ENCODE measurements at regions not wholly inside any gene's neighbourhood (a gene's known extent, or its start where the extent isn't known, plus 50 kb on each side); places are given as distances from the start of the nearest gene placed in this dataset.
"Not testable (repeated sequence)": the region's sequence is repeated elsewhere in the genome, so short reads cannot be mapped to it uniquely, and the experiment has no call there.

DNA sequence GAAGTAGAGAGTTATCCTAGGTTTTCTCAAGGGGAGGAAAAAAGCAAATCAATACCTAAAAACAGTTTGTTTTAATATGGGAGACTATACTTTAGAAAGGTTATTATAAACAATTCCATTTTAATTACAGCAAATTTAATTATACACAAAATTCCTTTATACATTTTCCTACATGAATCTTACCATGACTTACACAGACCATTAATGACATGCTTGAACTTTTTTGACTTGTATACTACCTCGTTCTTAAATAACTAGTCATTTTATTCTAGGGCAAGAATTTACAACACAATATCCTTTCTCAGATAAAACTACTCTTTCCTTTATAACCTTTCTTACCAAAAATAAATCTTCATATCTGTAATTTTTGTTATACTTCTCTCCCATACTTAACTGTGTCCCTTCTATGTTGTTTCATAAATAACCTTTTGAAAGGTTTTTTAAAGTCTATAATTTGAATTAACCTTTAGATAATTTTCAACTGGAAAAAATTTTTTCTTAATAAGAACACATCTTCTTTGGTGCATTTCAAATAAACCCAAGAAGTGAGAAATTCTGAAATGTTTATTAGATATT lies 729.4 kb downstream of the TENT5A start:
- no peak overlapping the region for H3K27ac Mint-ChIP-seq
- intact Hi-C loops (cut with micrococcal nuclease): no loop called here
- H3K4me3 Mint-ChIP-seq: no peak overlapping the region
- H3K36me3 Mint-ChIP-seq: no peaks in the 10 kb centered on the region
- H3K9me3 Mint-ChIP-seq: peaks cover 8% of the 10 kb centered on the region
- DNase-seq: no peak
- POLR2A ChIA-PET: no interaction called here
- CTCF ChIA-PET: no interaction called here
- H3K27me3 Mint-ChIP-seq: no peaks in the 10 kb centered on the region
- H3K4me1 Mint-ChIP-seq (ENCODE audit: low read depth): no peaks in the 10 kb centered on the region

- H3K9me3 Mint-ChIP-seq; H3K4me3 Mint-ChIP-seq; intact Hi-C loops (cut with micrococcal nuclease); H3K27me3 Mint-ChIP-seq; POLR2A ChIA-PET; H3K36me3 Mint-ChIP-seq; CTCF ChIA-PET; DNase-seq; H3K4me1 Mint-ChIP-seq (ENCODE audit: low read depth); H3K27ac Mint-ChIP-seq: not testable (repeated sequence)
These were observed 734.9 kb downstream of the TENT5A start for GRCh38 chr6:81017586-81017985.

GRCh38 chr6:81003894-81004293 lies 748.6 kb downstream of the TENT5A start:
- Mint-ChIP-seq H3K4me3 (no peak overlapping the region), H3K9me3 (peaks cover 10% of the 10 kb centered on the region), H3K36me3 (no peaks in the 10 kb centered on the region), H3K4me1 (ENCODE audit: low read depth) (no peaks in the 10 kb centered on the region), H3K27me3 (no peaks in the 10 kb centered on the region), H3K27ac (no peak overlapping the region)
- CTCF ChIA-PET: no interaction called here
- intact Hi-C loops (cut with micrococcal nuclease): no loop called here
- DNase-seq: no peak
- POLR2A ChIA-PET: no interaction called here

GRCh38 chr6:81003156-81003555 lies 749.3 kb downstream of the TENT5A start:
- intact Hi-C loops (cut with micrococcal nuclease): no loop called here
- peaks cover 10% of the 10 kb centered on the region for H3K9me3 Mint-ChIP-seq
- no peaks in the 10 kb centered on the region for H3K27me3 Mint-ChIP-seq
- DNase-seq: no peak
- no peaks in the 10 kb centered on the region for H3K36me3 Mint-ChIP-seq
- H3K27ac Mint-ChIP-seq: no peak overlapping the region
- no peak overlapping the region for H3K4me3 Mint-ChIP-seq
- H3K4me1 Mint-ChIP-seq (ENCODE audit: low read depth): no peaks in the 10 kb centered on the region
- POLR2A ChIA-PET: no interaction called here
- CTCF ChIA-PET: no interaction called here

DNA sequence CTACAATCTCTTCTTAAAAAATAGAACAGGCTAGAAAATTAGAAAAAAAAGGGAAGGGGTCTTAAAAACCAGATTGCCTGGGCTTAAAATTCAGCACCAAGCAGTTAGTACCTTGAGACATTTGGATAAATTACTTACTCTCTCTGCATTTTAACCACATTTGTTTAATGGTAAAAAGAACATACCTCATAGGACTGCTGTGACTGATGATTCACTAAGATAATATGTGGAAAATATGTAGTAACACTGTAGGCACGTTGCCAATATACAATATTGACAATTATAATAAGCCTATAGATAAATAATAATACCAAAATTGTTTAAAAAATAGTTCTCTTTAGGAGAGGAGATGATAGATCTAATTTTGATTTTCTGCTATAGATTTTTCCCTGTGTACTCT lies 750.4 kb downstream of the TENT5A start:
- no peak for DNase-seq
- Mint-ChIP-seq H3K36me3 (no peaks in the 10 kb centered on the region), H3K27me3 (no peaks in the 10 kb centered on the region), H3K27ac (no peak overlapping the region), H3K4me3 (no peak overlapping the region), H3K9me3 (peaks cover 9% of the 10 kb centered on the region), H3K4me1 (ENCODE audit: low read depth) (no peaks in the 10 kb centered on the region)
- ChIA-PET CTCF (no interaction called here), POLR2A (no interaction called here)
- intact Hi-C loops (cut with micrococcal nuclease): no loop called here

DNA sequence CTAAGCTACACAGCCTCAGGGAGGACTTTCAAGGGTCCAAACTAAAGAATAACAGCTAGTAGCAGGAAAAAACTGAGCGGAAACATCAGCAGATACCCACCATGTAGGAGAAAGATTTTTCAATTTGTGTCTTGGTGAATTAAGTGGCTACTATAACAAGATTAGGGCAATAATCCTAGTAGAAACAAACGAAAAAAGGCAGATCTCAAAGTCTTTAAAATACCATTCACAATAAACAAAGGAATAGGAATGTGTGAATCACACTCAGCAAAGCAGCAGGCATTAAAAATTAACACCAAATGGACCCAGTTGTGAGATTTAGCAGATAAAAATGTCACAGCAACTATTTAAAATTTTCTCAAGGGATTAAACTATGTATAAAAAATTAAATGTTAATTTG lies 761.2 kb downstream of the TENT5A start:
- CTCF ChIA-PET: no interaction called here
- H3K36me3 Mint-ChIP-seq: no peaks in the 10 kb centered on the region
- peaks cover 10% of the 10 kb centered on the region for H3K9me3 Mint-ChIP-seq
- DNase-seq: no peak
- H3K4me3 Mint-ChIP-seq: no peak overlapping the region
- no peaks in the 10 kb centered on the region for H3K4me1 Mint-ChIP-seq (ENCODE audit: low read depth)
- POLR2A ChIA-PET: no interaction called here
- H3K27me3 Mint-ChIP-seq: no peaks in the 10 kb centered on the region
- H3K27ac Mint-ChIP-seq: no peak overlapping the region
- intact Hi-C loops (cut with micrococcal nuclease): no loop called here

GRCh38 chr6:80988892-80989291 lies 763.6 kb downstream of the TENT5A start:
- POLR2A ChIA-PET: no interaction called here
- DNase-seq: no peak
- CTCF ChIA-PET: no interaction called here

GRCh38 chr6:80988286-80988685 lies 764.2 kb downstream of the TENT5A start:
- Mint-ChIP-seq H3K9me3 (peaks cover 9% of the 10 kb centered on the region), H3K4me3 (no peak overlapping the region), H3K36me3 (no peaks in the 10 kb centered on the region), H3K27me3 (no peaks in the 10 kb centered on the region), H3K4me1 (ENCODE audit: low read depth) (no peaks in the 10 kb centered on the region), H3K27ac (no peak overlapping the region)
- POLR2A ChIA-PET: no interaction called here
- intact Hi-C loops (cut with micrococcal nuclease): no loop called here
- DNase-seq: no peak
- CTCF ChIA-PET: no interaction called here

More at GRCh38 chr6:80988892-80989291, 763.6 kb downstream of the TENT5A start:
- Mint-ChIP-seq H3K9me3 (peaks cover 7% of the 10 kb centered on the region), H3K27ac (no peak overlapping the region), H3K27me3 (no peaks in the 10 kb centered on the region), H3K4me1 (ENCODE audit: low read depth) (no peaks in the 10 kb centered on the region), H3K36me3 (no peaks in the 10 kb centered on the region), H3K4me3 (no peak overlapping the region)
- intact Hi-C loops (cut with micrococcal nuclease): no loop called here

DNA sequence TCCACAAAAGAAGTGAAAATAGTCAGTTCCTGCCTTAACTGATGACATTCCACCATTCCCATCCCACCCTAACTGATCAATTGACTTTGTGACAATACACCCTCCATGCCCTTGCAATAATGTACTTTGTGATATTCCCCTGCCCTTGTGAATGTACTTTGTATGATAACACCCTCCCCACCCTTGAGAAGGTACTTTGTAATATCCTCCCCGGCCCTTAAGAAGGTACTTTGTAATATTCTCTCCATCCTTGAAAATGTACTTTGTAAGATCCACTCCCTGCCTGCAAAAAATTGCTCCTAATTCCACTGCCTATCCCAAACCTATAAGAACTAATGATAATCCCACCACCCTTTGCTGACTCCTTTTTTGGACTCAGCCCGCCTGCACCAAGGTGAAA lies 771.3 kb downstream of the TENT5A start:
- POLR2A ChIA-PET; H3K4me3 Mint-ChIP-seq; CTCF ChIA-PET; H3K36me3 Mint-ChIP-seq; intact Hi-C loops (cut with micrococcal nuclease); H3K4me1 Mint-ChIP-seq (ENCODE audit: low read depth); DNase-seq; H3K27me3 Mint-ChIP-seq; H3K27ac Mint-ChIP-seq; H3K9me3 Mint-ChIP-seq: not testable (repeated sequence)

GRCh38 chr6:80976336-80976735 lies 776.1 kb downstream of the TENT5A start:
- CTCF ChIA-PET: no interaction called here
- intact Hi-C loops (cut with micrococcal nuclease): no loop called here

GRCh38 chr6:80974579-80974978 lies 777.9 kb downstream of the TENT5A start:
- intact Hi-C loops (cut with micrococcal nuclease): no loop called here
- POLR2A ChIA-PET: no interaction called here

More at GRCh38 chr6:80976336-80976735, 776.1 kb downstream of the TENT5A start:
- Mint-ChIP-seq H3K27me3 (no peaks in the 10 kb centered on the region), H3K36me3 (no peaks in the 10 kb centered on the region), H3K27ac (no peak overlapping the region), H3K4me1 (ENCODE audit: low read depth) (no peaks in the 10 kb centered on the region), H3K9me3 (peaks cover 4% of the 10 kb centered on the region), H3K4me3 (no peak overlapping the region)
- POLR2A ChIA-PET: no interaction called here
- no peak for DNase-seq

DNA sequence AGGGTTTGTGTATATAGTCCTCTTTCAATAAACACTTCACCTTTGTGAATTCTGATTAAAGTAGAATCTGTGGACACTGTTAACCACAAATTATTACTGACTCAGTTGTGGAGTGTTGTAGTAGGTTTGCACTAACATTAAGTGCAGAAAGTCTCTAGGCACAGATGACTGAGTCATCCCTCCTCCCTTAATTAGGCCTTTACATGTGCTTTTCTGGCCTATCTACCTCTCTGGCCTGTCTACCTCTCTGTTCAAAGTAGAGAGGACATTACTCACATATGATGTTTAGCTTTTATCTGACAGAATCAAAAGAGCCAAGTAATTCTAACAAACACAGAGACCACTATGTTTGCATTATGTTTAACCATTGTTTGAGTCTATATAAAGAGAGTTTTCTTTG lies 783.0 kb downstream of the TENT5A start:
- no peak overlapping the region for H3K27ac Mint-ChIP-seq
- POLR2A ChIA-PET: no interaction called here
- CTCF ChIA-PET: no interaction called here
- intact Hi-C loops (cut with micrococcal nuclease): no loop called here
- H3K4me3 Mint-ChIP-seq: no peak overlapping the region
- DNase-seq: no peak
- H3K27me3 Mint-ChIP-seq: no peaks in the 10 kb centered on the region
- H3K36me3 Mint-ChIP-seq: no peaks in the 10 kb centered on the region
- no peaks in the 10 kb centered on the region for H3K4me1 Mint-ChIP-seq (ENCODE audit: low read depth)
- no peaks in the 10 kb centered on the region for H3K9me3 Mint-ChIP-seq

More at GRCh38 chr6:80974579-80974978, 777.9 kb downstream of the TENT5A start:
- DNase-seq: no peak
- Mint-ChIP-seq H3K9me3 (no peaks in the 10 kb centered on the region), H3K27ac (no peak overlapping the region), H3K36me3 (no peaks in the 10 kb centered on the region), H3K4me1 (ENCODE audit: low read depth) (no peaks in the 10 kb centered on the region), H3K27me3 (no peaks in the 10 kb centered on the region), H3K4me3 (no peak overlapping the region)
- CTCF ChIA-PET: no interaction called here

GRCh38 chr6:80967609-80968008 lies 784.9 kb downstream of the TENT5A start:
- intact Hi-C loops (cut with micrococcal nuclease): no loop called here
- DNase-seq: no peak
- Mint-ChIP-seq H3K27me3 (no peaks in the 10 kb centered on the region), H3K36me3 (no peaks in the 10 kb centered on the region), H3K4me1 (ENCODE audit: low read depth) (no peaks in the 10 kb centered on the region), H3K27ac (no peak overlapping the region), H3K9me3 (no peaks in the 10 kb centered on the region), H3K4me3 (no peak overlapping the region)
- ChIA-PET POLR2A (no interaction called here), CTCF (no interaction called here)

DNA sequence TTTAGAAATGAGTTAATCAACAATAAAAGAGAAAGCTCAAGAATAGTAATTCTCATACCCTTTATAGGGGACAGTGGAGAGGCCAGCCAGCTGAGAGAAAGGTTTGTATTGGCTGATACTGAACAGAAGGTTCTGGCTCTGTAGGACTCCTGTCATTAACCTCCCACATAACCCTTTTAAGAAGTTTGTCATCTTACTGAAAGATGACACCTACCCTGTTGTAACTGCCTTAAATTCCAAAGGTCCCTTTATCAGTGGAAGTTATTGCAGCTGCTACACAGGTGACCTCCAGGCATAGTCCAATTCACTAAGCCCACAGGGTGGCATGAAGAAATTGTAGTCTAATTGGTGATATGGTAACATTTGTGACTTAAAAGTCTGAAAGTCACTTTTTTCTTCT lies 790.1 kb downstream of the TENT5A start:
- Mint-ChIP-seq H3K9me3 (no peaks in the 10 kb centered on the region), H3K4me3 (no peak overlapping the region), H3K27ac (no peak overlapping the region), H3K4me1 (ENCODE audit: low read depth) (no peaks in the 10 kb centered on the region), H3K36me3 (no peaks in the 10 kb centered on the region), H3K27me3 (no peaks in the 10 kb centered on the region)
- DNase-seq: no peak
- CTCF ChIA-PET: no interaction called here
- POLR2A ChIA-PET: no interaction called here
- intact Hi-C loops (cut with micrococcal nuclease): no loop called here

Measured in activated CD4-positive, alpha-beta memory T cell treated with anti-CD3 and anti-CD28 coated beads for 36 hours (primary cell).